ENCODE measurements at regions not wholly inside any gene's neighbourhood (a gene's known extent, or its start where the extent isn't known, plus 50 kb on each side); places are given as distances from the start of the nearest gene placed in this dataset.

GRCh38 chr2:40760071-40760666, 308.3 kb upstream of the SLC8A1 start:
- TF ChIP-seq CTCF (conservative IDR thresholded peaks at IDR 0.05 in 1 of 2, IDR thresholded peaks at IDR 0.05 in 1 of 2; ENCODE audit: low read depth in 1 of 2, low read length in 2 of 2) (peak; percentile 88 to 99), EZH2 (IDR thresholded peaks at IDR 0.05; ENCODE audit: low read length, missing control alignments) (no peak)

Measured in fibroblast of lung (primary cell).